ENCODE measurements at regions not wholly inside any gene's neighbourhood (a gene's known extent, or its start where the extent isn't known, plus 50 kb on each side); places are given as distances from the start of the nearest gene placed in this dataset.
"Not testable (repeated sequence)": the region's sequence is repeated elsewhere in the genome, so short reads cannot be mapped to it uniquely, and the experiment has no call there.

- ATAC-seq (no peak), DNase-seq (ENCODE audit: low spot score in 2 of 2) (no peak)
- Mint-ChIP-seq H3K4me3 (no peak overlapping the region), H3K36me3 (no peaks in the 10 kb centered on the region), H3K4me1 (no peaks in the 10 kb centered on the region), H3K27ac (no peak overlapping the region), H3K9me3 (peaks cover 22% of the 10 kb centered on the region)
These were observed 1327.2 kb upstream of the DDX18 start for GRCh38 chr2:116487336-116487735.

DNA sequence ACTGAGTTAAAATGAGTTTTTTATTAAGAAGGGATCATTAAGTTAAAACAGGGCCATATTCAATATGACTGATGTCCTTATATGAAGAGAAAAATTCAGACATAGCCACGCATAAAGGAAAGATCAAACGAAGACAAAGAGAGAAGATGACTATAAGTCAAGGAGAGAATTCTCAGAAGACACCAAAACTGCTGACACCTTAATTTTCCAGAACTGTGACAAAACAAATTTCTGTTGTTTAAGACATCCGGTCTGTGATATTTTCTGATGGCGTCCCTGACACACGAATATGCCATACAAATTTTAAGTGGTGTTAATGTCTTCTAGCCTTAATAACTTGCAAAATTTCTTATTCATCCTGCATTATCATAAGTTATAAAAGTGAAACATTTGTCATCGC lies 1325.2 kb upstream of the DDX18 start:
- Mint-ChIP-seq H3K36me3 (no peaks in the 10 kb centered on the region), H3K4me3 (no peak overlapping the region), H3K9me3 (peaks cover 28% of the 10 kb centered on the region), H3K27ac (no peak overlapping the region), H3K4me1 (no peaks in the 10 kb centered on the region)
- DNase-seq (ENCODE audit: low spot score in 2 of 2), result no peak
- ATAC-seq, result no peak

GRCh38 chr2:116489944-116490343 lies 1324.5 kb upstream of the DDX18 start:
- DNase-seq (ENCODE audit: low spot score in 2 of 2), result no peak
- H3K27ac Mint-ChIP-seq, result no peak overlapping the region
- peaks cover 30% of the 10 kb centered on the region for H3K9me3 Mint-ChIP-seq
- no peak overlapping the region for H3K4me3 Mint-ChIP-seq
- H3K36me3 Mint-ChIP-seq, result no peaks in the 10 kb centered on the region
- ATAC-seq, result no peak
- H3K4me1 Mint-ChIP-seq, result no peaks in the 10 kb centered on the region

GRCh38 chr2:116490511-116491145 lies 1323.9 kb upstream of the DDX18 start:
- Mint-ChIP-seq H3K36me3 (no peaks in the 10 kb centered on the region), H3K4me1 (no peaks in the 10 kb centered on the region), H3K27ac (no peak overlapping the region), H3K9me3 (peaks cover 28% of the 10 kb centered on the region), H3K4me3 (no peak overlapping the region)
- no peak for ATAC-seq
- DNase-seq (ENCODE audit: low spot score in 2 of 2), result no peak

GRCh38 chr2:116491292-116491691 lies 1323.2 kb upstream of the DDX18 start:
- no peak for ATAC-seq

DNA sequence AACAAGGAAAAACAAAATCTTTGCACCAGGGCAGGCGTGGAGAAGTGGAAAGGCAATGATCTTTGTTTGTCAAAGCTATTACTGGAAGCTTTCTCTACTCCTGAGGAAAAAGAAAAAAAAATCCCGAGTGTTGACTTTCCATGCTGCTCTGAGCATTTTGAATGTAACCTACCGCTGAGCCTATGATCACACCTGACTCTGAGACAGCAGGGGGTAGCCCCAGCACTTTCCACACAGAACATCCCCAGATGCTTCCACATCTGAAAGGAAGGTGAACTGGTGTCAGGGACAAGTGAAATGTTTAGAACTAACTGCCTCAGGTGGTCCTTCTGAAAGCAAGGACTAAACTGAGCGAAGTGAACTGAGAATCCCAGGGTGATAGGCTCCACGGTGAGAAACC lies 1315.1 kb upstream of the DDX18 start:
- Mint-ChIP-seq H3K4me3 (no peak overlapping the region), H3K4me1 (no peaks in the 10 kb centered on the region), H3K9me3 (peaks cover 6% of the 10 kb centered on the region), H3K27ac (no peak overlapping the region), H3K36me3 (no peaks in the 10 kb centered on the region)
- ATAC-seq, result no peak
- DNase-seq (ENCODE audit: low spot score in 2 of 2), result no peak

More at GRCh38 chr2:116491292-116491691, 1323.2 kb upstream of the DDX18 start:
- Mint-ChIP-seq H3K36me3 (no peaks in the 10 kb centered on the region), H3K9me3 (peaks cover 22% of the 10 kb centered on the region), H3K27ac (no peak overlapping the region), H3K4me1 (no peaks in the 10 kb centered on the region), H3K4me3 (no peak overlapping the region)
- no peak for DNase-seq (ENCODE audit: low spot score in 2 of 2)

GRCh38 chr2:116510117-116510671 lies 1304.3 kb upstream of the DDX18 start:
- Mint-ChIP-seq H3K4me1 (no peaks in the 10 kb centered on the region), H3K36me3 (no peaks in the 10 kb centered on the region), H3K4me3 (no peak overlapping the region), H3K9me3 (peaks cover 21% of the 10 kb centered on the region), H3K27ac (no peak overlapping the region)
- DNase-seq (ENCODE audit: low spot score in 2 of 2) (no peak), ATAC-seq (no peak)

- peaks cover 24% of the 10 kb centered on the region for H3K9me3 Mint-ChIP-seq
- H3K4me1 Mint-ChIP-seq, result no peaks in the 10 kb centered on the region
- H3K4me3 Mint-ChIP-seq, result no peak overlapping the region
- ATAC-seq (no peak), DNase-seq (ENCODE audit: low spot score in 2 of 2) (no peak)
- H3K27ac Mint-ChIP-seq, result no peak overlapping the region
- H3K36me3 Mint-ChIP-seq, result no peaks in the 10 kb centered on the region
These were observed 1303.1 kb upstream of the DDX18 start for GRCh38 chr2:116511426-116511825.

DNA sequence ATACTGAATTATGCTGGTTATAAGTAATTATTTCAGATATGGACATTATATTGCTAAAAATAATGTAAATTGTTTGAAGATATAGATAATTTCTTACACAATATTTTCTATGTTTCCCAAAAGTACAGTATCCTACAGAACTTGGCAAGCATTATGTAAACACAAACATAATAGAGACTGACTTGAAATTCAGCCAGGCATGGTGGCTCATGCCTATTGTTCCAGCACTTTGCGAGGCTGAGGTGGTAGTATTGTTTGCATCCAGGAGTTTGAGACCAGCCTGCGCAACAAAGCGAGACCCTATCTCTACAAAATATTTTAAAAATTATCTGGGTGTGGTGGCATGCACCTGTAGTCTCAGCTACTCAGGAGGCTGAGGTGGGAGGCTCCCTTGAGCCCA lies 1300.5 kb upstream of the DDX18 start:
- DNase-seq (ENCODE audit: low spot score in 2 of 2) (no peak), ATAC-seq (no peak)
- no peaks in the 10 kb centered on the region for H3K4me1 Mint-ChIP-seq
- H3K9me3 Mint-ChIP-seq, result peaks cover 20% of the 10 kb centered on the region
- H3K36me3 Mint-ChIP-seq, result no peaks in the 10 kb centered on the region
- H3K27ac Mint-ChIP-seq, result no peak overlapping the region
- no peak overlapping the region for H3K4me3 Mint-ChIP-seq

DNA sequence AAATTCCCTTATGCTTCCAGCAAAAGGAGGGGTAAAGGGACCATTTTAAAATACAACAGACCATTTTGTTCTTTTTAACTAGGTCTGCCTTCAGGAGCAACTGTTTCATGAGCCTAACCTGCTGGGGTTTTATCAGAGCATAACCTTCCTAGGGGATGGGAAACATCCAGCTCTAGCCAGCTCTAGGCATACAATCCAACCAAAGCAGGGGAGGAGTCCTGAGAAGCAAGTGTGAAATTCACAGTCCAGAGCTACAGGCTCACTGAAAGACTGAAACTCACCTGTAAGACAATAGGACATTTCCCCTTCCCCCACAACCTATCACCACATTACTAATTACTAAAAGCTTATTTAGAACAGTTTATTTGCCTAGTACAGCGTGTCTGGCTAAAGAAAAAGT lies 1296.6 kb upstream of the DDX18 start:
- H3K4me3 Mint-ChIP-seq, result no peak overlapping the region
- no peak for DNase-seq (ENCODE audit: low spot score in 2 of 2)
- H3K9me3 Mint-ChIP-seq, result peaks cover 25% of the 10 kb centered on the region
- no peak for ATAC-seq
- H3K27ac Mint-ChIP-seq, result no peak overlapping the region
- H3K36me3 Mint-ChIP-seq, result no peaks in the 10 kb centered on the region
- no peaks in the 10 kb centered on the region for H3K4me1 Mint-ChIP-seq

GRCh38 chr2:116537811-116538210 lies 1276.7 kb upstream of the DDX18 start:
- no peaks in the 10 kb centered on the region for H3K4me1 Mint-ChIP-seq
- no peaks in the 10 kb centered on the region for H3K36me3 Mint-ChIP-seq
- DNase-seq (ENCODE audit: low spot score in 2 of 2) (no peak), ATAC-seq (no peak)
- peaks cover 17% of the 10 kb centered on the region for H3K9me3 Mint-ChIP-seq
- no peak overlapping the region for H3K4me3 Mint-ChIP-seq
- H3K27ac Mint-ChIP-seq, result no peak overlapping the region

- Mint-ChIP-seq H3K4me1 (no peaks in the 10 kb centered on the region), H3K4me3 (no peak overlapping the region), H3K27ac (no peak overlapping the region), H3K36me3 (no peaks in the 10 kb centered on the region), H3K9me3 (peaks cover 17% of the 10 kb centered on the region)
- DNase-seq (ENCODE audit: low spot score in 2 of 2), result no peak
- ATAC-seq, result no peak
These were observed 1269.0 kb upstream of the DDX18 start for GRCh38 chr2:116545286-116546068.

GRCh38 chr2:116552738-116553419 lies 1261.6 kb upstream of the DDX18 start:
- not testable (repeated sequence) for DNase-seq (ENCODE audit: low spot score in 2 of 2); H3K4me1 Mint-ChIP-seq; H3K27ac Mint-ChIP-seq; H3K36me3 Mint-ChIP-seq; ATAC-seq; H3K4me3 Mint-ChIP-seq
- H3K9me3 Mint-ChIP-seq, result peaks cover 19% of the 10 kb centered on the region

- Mint-ChIP-seq H3K9me3 (peaks cover 20% of the 10 kb centered on the region), H3K36me3 (no peaks in the 10 kb centered on the region), H3K4me3 (no peak overlapping the region), H3K4me1 (no peaks in the 10 kb centered on the region), H3K27ac (no peak overlapping the region)
- no peak for DNase-seq (ENCODE audit: low spot score in 2 of 2)
- no peak for ATAC-seq
These were observed 1234.3 kb upstream of the DDX18 start for GRCh38 chr2:116580209-116580608.

DNA sequence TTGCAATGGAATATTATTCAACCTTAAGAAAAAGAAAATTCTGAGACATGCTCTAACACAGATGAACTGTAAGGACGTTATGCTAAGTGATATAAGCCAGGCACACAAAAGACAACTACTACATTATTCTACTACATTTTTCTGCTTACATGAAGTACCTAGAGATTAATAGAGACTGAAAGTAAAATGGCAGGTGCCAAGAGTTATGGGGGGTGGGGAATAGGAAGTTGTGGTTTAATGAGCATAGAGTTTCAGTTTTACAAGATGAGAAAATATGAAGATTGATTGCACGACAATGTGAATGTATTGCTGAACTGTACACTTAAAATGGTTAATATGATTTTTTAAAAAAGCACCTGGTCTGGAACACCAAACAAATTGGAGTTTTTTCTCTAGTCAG lies 1231.6 kb upstream of the DDX18 start:
- H3K27ac Mint-ChIP-seq, result no peak overlapping the region

More for the DNA sequence above, 1231.6 kb upstream of the DDX18 start:
- H3K9me3 Mint-ChIP-seq, result peaks cover 15% of the 10 kb centered on the region
- no peaks in the 10 kb centered on the region for H3K36me3 Mint-ChIP-seq
- DNase-seq (ENCODE audit: low spot score in 2 of 2) (no peak), ATAC-seq (no peak)
- H3K4me1 Mint-ChIP-seq, result no peaks in the 10 kb centered on the region
- H3K4me3 Mint-ChIP-seq, result no peak overlapping the region
